ENCODE measurements at regions not wholly inside any gene's neighbourhood (a gene's known extent, or its start where the extent isn't known, plus 50 kb on each side); places are given as distances from the start of the nearest gene placed in this dataset.

DNA sequence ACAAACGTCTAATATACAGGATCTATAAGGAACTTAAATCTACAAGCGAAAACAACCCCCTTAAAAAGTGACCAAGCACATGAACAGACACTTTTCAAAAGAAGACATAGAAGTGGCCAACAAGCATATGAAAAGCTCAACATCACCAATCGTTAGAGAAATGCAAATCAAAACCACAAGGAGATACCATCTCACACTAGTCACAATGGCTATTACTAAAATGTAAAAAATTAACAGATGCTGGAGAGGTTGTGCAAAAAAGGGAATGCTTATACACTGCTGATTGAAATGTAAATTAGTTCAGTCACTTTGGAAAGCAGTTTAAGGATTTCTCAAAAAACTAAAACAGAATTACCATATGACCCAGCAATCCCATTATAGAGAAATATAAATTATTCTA, 1148.5 kb upstream of the FAM98A start:
- TF ChIP-seq, protein P1, sequence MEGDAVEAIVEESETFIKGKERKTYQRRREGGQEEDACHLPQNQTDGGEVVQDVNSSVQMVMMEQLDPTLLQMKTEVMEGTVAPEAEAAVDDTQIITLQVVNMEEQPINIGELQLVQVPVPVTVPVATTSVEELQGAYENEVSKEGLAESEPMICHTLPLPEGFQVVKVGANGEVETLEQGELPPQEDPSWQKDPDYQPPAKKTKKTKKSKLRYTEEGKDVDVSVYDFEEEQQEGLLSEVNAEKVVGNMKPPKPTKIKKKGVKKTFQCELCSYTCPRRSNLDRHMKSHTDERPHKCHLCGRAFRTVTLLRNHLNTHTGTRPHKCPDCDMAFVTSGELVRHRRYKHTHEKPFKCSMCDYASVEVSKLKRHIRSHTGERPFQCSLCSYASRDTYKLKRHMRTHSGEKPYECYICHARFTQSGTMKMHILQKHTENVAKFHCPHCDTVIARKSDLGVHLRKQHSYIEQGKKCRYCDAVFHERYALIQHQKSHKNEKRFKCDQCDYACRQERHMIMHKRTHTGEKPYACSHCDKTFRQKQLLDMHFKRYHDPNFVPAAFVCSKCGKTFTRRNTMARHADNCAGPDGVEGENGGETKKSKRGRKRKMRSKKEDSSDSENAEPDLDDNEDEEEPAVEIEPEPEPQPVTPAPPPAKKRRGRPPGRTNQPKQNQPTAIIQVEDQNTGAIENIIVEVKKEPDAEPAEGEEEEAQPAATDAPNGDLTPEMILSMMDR (IDR thresholded peaks at IDR 0.05): no peak
- no peak for TF ChIP-seq POLR2AphosphoS5 (IDR thresholded peaks at IDR 0.05)
